ENCODE measurements at regions not wholly inside any gene's neighbourhood (a gene's known extent, or its start where the extent isn't known, plus 50 kb on each side); places are given as distances from the start of the nearest gene placed in this dataset.

GRCh38 chr13:28550721-28551497 is 56.0 kb upstream of the FLT1 start:
- Histone ChIP-seq H3K27ac (no peak overlapping the region), H3K4me3 (no peak overlapping the region), H3K27me3 (no peaks in the 10 kb centered on the region), H3K9me3 (no peaks in the 10 kb centered on the region), H3K36me3 (no peaks in the 10 kb centered on the region), H3K4me1 (no peaks in the 10 kb centered on the region)
- no peak for DNase-seq (ENCODE audit: low spot score in 2 of 2)
- intact Hi-C loops (cut with DNase I), result no loop called here
- no peak for TF ChIP-seq CTCF (IDR thresholded peaks at IDR 0.05)

- Histone ChIP-seq H3K9me3 (no peaks in the 10 kb centered on the region), H3K4me1 (no peaks in the 10 kb centered on the region)
Observed at GRCh38 chr13:28550091-28550490, 55.2 kb upstream of the FLT1 start.

GRCh38 chr13:28548872-28549271 is 53.9 kb upstream of the FLT1 start:
- intact Hi-C loops (cut with DNase I), result no loop called here
- DNase-seq (ENCODE audit: low spot score in 2 of 2), result no peak
- H3K27me3 ChIP-seq, result no peaks in the 10 kb centered on the region
- H3K4me1 ChIP-seq, result no peaks in the 10 kb centered on the region
- H3K27ac ChIP-seq, result no peak overlapping the region
- no peaks in the 10 kb centered on the region for H3K9me3 ChIP-seq
- no peak for TF ChIP-seq CTCF (IDR thresholded peaks at IDR 0.05)
- H3K4me3 ChIP-seq, result no peak overlapping the region
- H3K36me3 ChIP-seq, result no peaks in the 10 kb centered on the region

More at GRCh38 chr13:28550091-28550490, 55.2 kb upstream of the FLT1 start:
- Histone ChIP-seq H3K27ac (no peak overlapping the region), H3K4me3 (no peak overlapping the region), H3K27me3 (no peaks in the 10 kb centered on the region), H3K36me3 (no peaks in the 10 kb centered on the region)
- TF ChIP-seq CTCF (IDR thresholded peaks at IDR 0.05), result no peak
- intact Hi-C loops (cut with DNase I), result no loop called here
- DNase-seq (ENCODE audit: low spot score in 2 of 2), result no peak

- no peak for TF ChIP-seq CTCF (IDR thresholded peaks at IDR 0.05)
- H3K27ac ChIP-seq, result no peak overlapping the region
- intact Hi-C loops (cut with DNase I), result no loop called here
Observed at GRCh38 chr13:28548468-28548867, 53.5 kb upstream of the FLT1 start.

GRCh38 chr13:28545583-28546333 is 50.8 kb upstream of the FLT1 start:
- H3K27ac ChIP-seq, result no peak overlapping the region
- intact Hi-C loops (cut with DNase I), result no loop called here
- H3K27me3 ChIP-seq, result no peaks in the 10 kb centered on the region

More at GRCh38 chr13:28548468-28548867, 53.5 kb upstream of the FLT1 start:
- Histone ChIP-seq H3K9me3 (no peaks in the 10 kb centered on the region), H3K36me3 (no peaks in the 10 kb centered on the region), H3K4me1 (no peaks in the 10 kb centered on the region), H3K4me3 (no peak overlapping the region), H3K27me3 (no peaks in the 10 kb centered on the region)
- DNase-seq (ENCODE audit: low spot score in 2 of 2), result no peak

More at GRCh38 chr13:28545583-28546333, 50.8 kb upstream of the FLT1 start:
- no peaks in the 10 kb centered on the region for H3K4me1 ChIP-seq
- TF ChIP-seq CTCF (IDR thresholded peaks at IDR 0.05), result no peak
- no peaks in the 10 kb centered on the region for H3K36me3 ChIP-seq
- no peak for DNase-seq (ENCODE audit: low spot score in 2 of 2)
- no peak overlapping the region for H3K4me3 ChIP-seq
- no peaks in the 10 kb centered on the region for H3K9me3 ChIP-seq
